Hematopoietic multipotent progenitor cell treated with erythropoietin and hydrocortisone succinate and interleukin-3 and kit ligand, for 8 days (in vitro differentiated cells): ENCODE measurements at regions not wholly inside any gene's neighbourhood (a gene's known extent, or its start where the extent isn't known, plus 50 kb on each side); places are given as distances from the start of the nearest gene placed in this dataset.
A peak's percentile ranks its signal among the peaks of the same experiment; 100 is the strongest.

ENCODE experiments used
- DNase-seq: peaks from one replicate; pipeline ENCODE4 v3.0.0-alpha.2; 2015

- no peak for DNase-seq
Measured at GRCh38 chr6:137763436-137763835, 103.6 kb upstream of the TNFAIP3 start.

DNA sequence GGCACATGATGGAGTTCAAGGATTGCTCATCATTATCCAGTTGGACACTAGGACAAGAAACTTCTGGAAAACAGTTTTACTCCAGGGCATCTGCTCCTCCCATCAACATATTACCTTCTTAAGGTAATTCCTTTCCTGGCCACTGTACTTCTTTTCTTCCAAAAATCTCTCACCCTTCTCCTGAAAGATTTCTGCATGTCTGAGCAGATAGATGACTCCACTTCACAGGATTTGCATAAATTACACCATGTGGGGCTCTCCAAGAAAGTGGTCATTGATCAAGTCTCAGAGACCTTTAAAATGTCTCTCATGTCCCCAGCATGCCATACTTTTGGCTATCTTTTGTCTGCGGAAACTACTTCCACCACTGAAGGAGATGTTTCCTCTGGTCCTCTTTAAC, 103.2 kb upstream of the TNFAIP3 start:
- no peak for DNase-seq

DNA sequence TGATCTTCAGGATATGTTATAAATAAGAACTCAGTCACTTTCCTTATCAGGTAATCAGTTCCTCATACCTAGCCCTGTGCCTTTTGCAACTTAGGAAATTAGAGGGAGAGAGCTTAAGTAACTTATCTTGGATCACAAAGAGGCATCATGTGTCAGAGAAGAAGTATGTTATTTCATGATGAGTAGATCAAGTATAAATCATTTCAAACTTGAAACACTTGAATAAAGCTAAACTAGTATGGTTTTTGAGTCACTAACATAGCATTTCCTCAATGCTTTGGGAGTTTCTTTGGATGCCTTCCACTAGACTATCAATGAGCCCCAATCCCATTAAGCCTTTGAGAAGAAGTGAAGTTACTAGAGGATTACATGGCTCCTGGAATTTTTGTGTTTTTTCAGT, 102.6 kb upstream of the TNFAIP3 start:
- no peak for DNase-seq

DNA sequence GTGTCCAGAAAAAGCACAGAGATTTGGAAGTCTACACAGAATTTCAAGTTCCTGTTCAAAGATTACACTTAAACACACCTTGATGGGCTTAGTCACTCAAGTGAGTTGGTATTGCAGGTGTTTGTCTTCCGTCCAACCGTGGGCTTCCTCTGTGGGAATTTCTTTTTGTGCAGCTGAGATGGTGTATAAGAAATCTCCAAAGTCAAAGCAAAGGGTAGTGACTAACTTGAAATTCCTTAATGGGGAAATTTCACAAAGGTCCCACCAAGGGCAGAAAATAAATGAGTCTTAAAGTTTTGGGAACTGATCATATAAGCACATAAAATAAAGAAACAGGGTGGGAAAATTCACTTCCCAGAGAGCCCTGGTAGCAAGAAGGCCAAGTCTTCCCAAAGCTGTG, 102.0 kb upstream of the TNFAIP3 start:
- DNase-seq: no peak

GRCh38 chr6:137766596-137767370, 100.3 kb upstream of the TNFAIP3 start:
- no peak for DNase-seq

DNA sequence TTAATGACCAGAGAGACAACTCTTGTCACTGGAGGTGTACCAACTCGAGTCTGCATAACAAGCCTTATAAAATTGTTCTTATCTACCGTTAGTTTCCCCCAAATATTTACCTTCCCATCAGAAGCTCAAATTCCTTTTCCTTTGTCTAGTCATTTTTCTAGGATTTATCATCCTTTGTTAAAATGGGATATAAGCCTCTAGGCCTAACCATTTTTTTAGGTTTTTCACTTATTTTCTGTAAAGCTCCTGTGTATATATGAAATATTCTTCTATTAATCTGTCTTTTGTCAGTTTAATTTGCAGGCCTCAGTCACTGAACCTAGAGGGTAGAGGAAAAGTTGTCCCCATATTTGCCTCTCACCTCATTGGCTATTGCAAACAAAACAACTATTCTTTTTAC, 99.6 kb upstream of the TNFAIP3 start:
- no peak for DNase-seq

DNA sequence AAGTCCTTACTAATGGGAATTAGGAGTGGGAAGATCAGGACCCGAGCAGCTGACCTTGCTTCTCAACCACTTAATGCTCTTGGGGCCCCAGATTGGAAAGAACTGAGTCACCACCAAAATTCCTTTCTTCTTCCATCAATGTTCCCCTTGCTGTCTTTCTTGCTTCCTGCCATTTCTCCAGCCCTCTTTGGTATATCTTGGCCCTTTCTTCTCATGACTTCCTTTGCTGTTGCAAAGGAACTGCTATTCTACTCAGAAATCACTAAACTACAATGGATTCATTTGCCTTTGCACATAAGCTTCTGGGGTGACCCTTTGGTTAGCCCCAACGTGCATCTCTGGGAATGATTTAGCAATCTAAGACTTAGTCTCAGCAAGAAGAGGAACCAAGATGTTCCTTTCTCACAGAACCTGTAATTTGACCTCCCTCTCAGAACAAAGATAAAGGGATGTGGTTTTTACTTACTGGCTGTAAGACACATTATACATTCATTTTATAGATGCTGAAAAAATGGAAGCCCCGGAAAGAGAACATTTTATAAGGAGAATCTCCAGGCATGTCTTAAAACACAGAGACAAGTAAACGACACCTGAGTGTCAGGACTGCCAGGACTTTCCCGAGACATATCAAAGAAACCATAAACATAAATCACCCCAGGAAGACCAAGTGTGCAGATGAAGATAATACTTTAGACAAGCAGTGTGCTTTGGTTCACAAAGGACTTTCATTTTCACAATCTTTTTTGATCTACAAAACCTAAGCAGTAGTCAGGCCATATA, 99.0 kb upstream of the TNFAIP3 start:
- peak; percentile 12 for DNase-seq

DNA sequence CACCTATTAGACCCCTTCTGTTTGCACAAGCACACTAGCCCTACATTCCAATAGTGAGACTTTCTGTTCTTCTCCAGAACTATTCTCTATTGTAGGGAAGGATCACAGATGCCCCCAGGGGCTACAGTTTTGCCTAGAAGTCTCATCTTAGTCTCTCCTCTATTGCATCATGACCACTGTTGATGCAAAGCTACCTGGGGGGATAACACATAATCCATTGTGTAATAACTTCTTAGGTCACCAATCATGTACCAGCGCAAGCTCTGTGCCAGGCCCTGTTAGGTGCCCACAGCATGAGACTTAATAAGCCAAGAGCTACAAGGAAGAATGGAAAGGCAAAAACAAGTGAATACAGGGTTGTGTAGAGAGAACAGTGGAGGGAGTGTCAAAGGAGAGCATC, 98.1 kb upstream of the TNFAIP3 start:
- no peak for DNase-seq

- no peak for DNase-seq
Measured at GRCh38 chr6:137769797-137770362, 97.2 kb upstream of the TNFAIP3 start.

DNA sequence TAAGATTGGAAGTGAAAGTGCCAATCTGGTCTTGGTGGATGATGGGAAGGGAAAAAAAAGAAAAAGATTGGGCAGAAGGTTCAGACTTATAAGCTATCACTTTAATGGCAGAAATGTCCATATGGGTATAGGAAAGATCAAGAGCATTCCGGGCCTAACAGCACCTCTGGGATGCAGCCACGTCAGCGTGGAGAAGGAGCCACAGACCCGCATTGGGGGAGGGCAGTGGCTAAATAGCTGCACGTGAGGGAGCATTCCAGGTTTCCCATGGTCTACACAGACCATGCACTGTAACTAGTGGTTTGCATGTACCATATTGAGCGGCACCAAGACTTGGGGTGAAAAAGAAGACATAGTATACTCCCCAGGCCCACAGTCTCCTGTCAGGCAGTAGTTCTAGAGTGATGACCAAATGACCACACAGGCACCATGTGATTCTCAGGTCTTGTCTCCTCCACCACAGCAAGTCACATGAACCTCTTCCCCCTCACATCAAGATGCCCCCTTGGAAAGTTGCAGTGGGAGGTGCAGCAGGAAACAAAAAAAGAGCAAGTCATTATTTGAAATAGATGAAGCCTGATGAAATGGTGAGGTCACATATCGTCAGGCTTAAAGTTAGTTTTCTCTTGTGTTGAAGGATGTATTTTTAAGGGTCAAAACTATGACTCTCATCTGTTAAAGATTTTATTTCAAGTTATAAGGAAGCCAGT, 94.4 kb upstream of the TNFAIP3 start:
- DNase-seq: no peak

DNA sequence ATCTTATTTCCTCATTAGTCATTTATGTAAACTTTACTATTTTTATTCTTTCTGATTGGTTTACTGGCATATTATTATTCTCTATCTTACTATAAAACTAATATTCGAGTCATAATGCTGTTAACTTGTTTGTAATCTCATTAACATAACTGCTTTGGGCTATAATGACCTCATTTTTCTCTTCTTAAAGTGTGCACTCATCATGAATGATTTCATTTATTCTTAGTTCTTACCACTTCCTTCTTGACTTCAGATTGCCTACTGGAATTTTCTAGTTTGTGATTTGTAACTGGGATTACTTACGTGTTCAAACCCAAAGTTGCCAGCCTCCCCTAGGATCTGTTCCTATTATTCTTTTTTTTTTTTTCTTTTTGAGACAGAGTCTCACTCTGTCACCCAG, 91.8 kb upstream of the TNFAIP3 start:
- DNase-seq: no peak

GRCh38 chr6:137775720-137776119, 91.3 kb upstream of the TNFAIP3 start:
- no peak for DNase-seq

- DNase-seq: no peak
Measured at GRCh38 chr6:137776256-137776655, 90.8 kb upstream of the TNFAIP3 start.

GRCh38 chr6:137776786-137777686, 90.0 kb upstream of the TNFAIP3 start:
- no peak for DNase-seq

GRCh38 chr6:137777687-137778075, 89.4 kb upstream of the TNFAIP3 start:
- no peak for DNase-seq

GRCh38 chr6:137779982-137780381, 87.1 kb upstream of the TNFAIP3 start:
- DNase-seq: no peak

- DNase-seq: no peak
Measured at GRCh38 chr6:137780447-137781034, 86.5 kb upstream of the TNFAIP3 start.

DNA sequence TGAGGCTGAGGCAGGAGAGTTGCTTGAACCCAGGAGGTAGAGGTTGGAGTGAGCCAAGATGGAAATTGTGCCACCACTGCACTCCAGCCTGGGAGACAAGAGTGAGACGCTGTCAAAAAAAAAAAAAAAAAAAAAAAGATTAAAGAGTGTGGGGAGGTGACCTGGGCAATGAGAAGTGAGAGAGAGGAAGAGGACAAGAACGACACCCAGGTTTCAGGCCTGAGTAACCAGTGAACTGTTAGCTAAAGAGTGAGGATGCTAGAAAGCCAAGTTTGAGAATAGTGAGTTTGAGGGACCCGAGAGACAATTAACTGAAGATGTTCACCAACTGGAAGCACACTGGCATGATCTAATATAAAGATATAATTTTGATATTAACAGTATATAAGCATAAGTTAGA, 85.4 kb upstream of the TNFAIP3 start:
- DNase-seq: no peak

DNA sequence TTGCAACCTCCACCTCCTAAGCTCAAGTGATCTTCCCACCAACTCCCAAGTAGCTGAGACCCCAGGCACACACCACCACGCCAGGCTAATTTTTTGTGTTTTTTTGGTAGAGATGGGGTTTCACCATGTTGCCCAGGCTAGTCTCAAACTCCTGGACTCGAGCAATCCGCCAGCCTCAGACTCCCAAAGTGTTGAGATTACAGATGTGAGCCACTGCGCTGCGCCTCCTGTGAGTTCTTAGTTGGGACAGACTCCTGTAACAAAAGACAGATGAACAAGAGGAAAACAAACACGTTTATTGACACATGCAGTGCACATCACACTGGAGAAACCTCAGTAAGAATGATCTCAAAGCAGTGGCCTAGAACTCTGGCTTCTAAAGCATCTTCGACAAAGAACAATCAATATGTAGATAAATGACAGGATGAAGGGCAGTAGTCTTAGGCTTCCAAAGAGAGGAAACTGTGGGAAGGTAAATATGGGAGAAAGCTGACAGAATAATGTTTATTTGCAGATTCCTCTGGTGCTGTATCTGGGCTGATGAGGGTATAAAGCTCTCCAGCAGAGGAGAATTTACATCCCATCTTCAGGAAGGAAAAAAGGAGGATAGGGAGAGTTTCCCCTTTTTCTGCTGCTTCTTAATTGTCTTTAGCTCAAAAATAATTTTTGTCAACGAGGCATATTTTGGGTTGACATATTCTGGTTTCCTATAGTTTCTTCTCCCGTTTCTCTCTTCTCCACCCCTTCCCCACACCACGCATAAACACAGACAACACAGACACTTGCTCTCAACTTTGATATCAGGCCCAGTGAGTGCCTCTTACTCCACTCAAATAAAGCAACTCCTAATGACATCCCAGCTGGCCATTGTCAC, 84.7 kb upstream of the TNFAIP3 start:
- DNase-seq: no peak

DNA sequence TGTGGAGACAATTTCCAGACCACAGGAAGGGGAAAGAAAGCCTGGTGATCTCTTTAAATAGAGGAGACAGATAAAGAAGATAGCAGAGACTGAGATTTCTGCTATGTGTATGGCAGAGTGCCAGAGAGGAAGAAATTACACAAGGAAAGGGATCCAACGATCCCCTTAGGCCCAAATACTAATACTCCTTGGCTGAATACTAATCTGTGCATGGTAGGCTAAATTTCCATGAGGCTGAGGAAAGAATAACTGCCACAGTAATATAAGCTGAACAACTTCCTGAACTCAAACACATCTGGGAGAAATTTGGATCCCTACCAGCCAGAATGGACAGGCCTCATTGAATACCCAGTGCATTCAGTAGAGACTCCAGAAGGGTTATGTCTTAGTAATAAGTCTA, 83.3 kb upstream of the TNFAIP3 start:
- no peak for DNase-seq

DNA sequence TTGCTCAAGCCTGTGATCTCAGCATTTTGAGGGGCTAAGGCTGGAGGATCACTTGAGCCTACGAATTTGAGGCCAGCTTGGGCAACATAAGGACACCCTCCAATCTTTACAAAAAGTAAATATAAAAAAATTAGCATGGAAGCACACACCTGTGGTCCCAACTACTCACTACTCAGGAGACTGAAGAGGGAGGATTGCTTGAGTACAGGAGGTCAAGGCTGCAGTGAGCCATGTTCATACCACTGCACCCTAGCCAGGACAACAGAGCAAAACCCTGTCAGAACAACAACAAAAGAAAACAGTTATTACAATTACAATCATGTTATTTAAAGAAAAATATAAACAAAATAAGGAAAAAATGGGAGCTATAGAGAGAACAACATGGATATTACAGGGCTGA, 82.5 kb upstream of the TNFAIP3 start:
- no peak for DNase-seq
